Upper lobe of left lung (tissue), 4 donors: ENCODE measurements at regions not wholly inside any gene's neighbourhood (a gene's known extent, or its start where the extent isn't known, plus 50 kb on each side); places are given as distances from the start of the nearest gene placed in this dataset.

Source experiments
- CTCF ChIP-seq, 6 experiments: fragments of 450-650 bp in 4 of 6; fragments of 200-600 bp in 2 of 6; sonication (generic) in 2 of 6; IDR thresholded peaks; one replicate each; pipeline ENCODE4 v1.5.1; 2016 to 2019; ENCODE audit warnings: antibody characterized with exemption in 6 of 6
- EP300 ChIP-seq, 4 donors: sonication (generic); formaldehyde crosslinking; IDR thresholded peaks; one replicate each; pipeline ENCODE4 v1.5.1; 2017; ENCODE audit warnings: antibody characterized with exemption in 4 of 4, control low read depth in 2 of 4
- POLR2A ChIP-seq, 4 donors: fragments of 450-650 bp; IDR thresholded peaks; one replicate each; pipeline ENCODE4 v1.5.1; 2016 to 2017; ENCODE audit warnings: antibody characterized with exemption in 4 of 4, mild to moderate bottlenecking in 2 of 4
- POLR2AphosphoS5 ChIP-seq, 2 donors: sonication (generic); formaldehyde crosslinking; IDR thresholded peaks; one replicate each; pipeline ENCODE4 v1.5.1; 2017; ENCODE audit warnings: antibody characterized with exemption in 2 of 2

GRCh38 chr10:83469728-83470331, 669.5 kb upstream of the GHITM start:
- no peak for TF ChIP-seq CTCF (IDR thresholded peaks at IDR 0.05)
- TF ChIP-seq EP300 (IDR thresholded peaks at IDR 0.05): no peak
- no peak for TF ChIP-seq POLR2A (IDR thresholded peaks at IDR 0.05)
- no peak for TF ChIP-seq POLR2AphosphoS5 (IDR thresholded peaks at IDR 0.05)
